OCI-LY3 (cell line): ENCODE measurements at regions not wholly inside any gene's neighbourhood (a gene's known extent, or its start where the extent isn't known, plus 50 kb on each side); places are given as distances from the start of the nearest gene placed in this dataset.
"Not testable (repeated sequence)": the region's sequence is repeated elsewhere in the genome, so short reads cannot be mapped to it uniquely, and the experiment has no call there.

ENCODE experiments used
- EZH2phosphoT487 ChIP-seq: fragments of 200-600 bp; shearing (Covaris generic); IDR thresholded peaks from 2 replicates; pipeline ENCODE4 v1.6.1; 2018; ENCODE audit warnings: antibody characterized with exemption, mixed run types, low read depth
- TF ChIP-seq, protein P1 (sequence below): fragments of 200-600, 300-600 bp; sonication (generic); IDR thresholded peaks from 2 replicates; pipeline ENCODE4 v1.5.1; 2014; ENCODE audit warnings: antibody characterized with exemption, low read length, low read depth

DNA sequence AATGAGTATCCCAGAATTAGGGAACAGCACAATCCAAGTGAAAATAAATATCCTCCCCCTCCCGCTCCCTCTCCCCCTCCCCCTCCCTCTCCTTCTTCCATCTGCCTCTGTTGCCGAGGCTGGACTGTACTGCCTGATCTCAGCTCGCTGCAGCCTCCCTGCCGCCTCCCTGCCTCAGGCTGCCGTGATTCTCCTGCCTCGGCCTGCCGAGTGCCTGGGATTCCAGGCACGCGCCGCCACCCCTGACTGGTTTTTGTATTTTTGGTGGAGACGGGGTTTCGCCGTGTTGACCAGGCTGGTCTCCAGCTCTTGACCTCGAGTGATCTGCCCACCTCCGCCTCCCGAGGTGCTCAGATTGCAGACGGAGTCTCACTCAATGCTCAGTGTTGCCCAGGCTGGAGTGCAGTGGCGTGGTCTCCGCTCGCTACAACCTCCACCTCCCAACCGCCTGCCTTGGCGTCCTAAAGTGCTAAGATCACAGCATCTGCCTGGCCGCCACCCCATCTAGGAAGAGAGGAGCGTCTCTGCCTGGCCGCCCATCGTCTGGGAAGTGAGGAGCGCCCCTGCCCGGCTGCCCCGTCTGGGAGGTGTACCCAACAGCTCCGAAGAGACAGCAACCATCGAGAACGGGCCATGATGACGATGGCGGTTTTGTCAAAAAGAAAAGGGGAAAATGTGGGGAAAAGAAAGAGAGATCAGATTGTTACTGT, 178.9 kb upstream of the IPO5 start:
- TF ChIP-seq, protein P1, sequence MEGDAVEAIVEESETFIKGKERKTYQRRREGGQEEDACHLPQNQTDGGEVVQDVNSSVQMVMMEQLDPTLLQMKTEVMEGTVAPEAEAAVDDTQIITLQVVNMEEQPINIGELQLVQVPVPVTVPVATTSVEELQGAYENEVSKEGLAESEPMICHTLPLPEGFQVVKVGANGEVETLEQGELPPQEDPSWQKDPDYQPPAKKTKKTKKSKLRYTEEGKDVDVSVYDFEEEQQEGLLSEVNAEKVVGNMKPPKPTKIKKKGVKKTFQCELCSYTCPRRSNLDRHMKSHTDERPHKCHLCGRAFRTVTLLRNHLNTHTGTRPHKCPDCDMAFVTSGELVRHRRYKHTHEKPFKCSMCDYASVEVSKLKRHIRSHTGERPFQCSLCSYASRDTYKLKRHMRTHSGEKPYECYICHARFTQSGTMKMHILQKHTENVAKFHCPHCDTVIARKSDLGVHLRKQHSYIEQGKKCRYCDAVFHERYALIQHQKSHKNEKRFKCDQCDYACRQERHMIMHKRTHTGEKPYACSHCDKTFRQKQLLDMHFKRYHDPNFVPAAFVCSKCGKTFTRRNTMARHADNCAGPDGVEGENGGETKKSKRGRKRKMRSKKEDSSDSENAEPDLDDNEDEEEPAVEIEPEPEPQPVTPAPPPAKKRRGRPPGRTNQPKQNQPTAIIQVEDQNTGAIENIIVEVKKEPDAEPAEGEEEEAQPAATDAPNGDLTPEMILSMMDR, result not testable (repeated sequence)
- TF ChIP-seq EZH2phosphoT487, result not testable (repeated sequence)
